Esophagus mucosa (tissue), 1 donor: ENCODE measurements at regions not wholly inside any gene's neighbourhood (a gene's known extent, or its start where the extent isn't known, plus 50 kb on each side); places are given as distances from the start of the nearest gene placed in this dataset.

Source experiments
- ATAC-seq: fragments of 200-7000 bp; cut with Tn5 transposase; one replicate; pipeline ENCODE4 v1.9.1; 2020
- donor health status: DM: yes; HTN: yes; CAD: no.

DNA sequence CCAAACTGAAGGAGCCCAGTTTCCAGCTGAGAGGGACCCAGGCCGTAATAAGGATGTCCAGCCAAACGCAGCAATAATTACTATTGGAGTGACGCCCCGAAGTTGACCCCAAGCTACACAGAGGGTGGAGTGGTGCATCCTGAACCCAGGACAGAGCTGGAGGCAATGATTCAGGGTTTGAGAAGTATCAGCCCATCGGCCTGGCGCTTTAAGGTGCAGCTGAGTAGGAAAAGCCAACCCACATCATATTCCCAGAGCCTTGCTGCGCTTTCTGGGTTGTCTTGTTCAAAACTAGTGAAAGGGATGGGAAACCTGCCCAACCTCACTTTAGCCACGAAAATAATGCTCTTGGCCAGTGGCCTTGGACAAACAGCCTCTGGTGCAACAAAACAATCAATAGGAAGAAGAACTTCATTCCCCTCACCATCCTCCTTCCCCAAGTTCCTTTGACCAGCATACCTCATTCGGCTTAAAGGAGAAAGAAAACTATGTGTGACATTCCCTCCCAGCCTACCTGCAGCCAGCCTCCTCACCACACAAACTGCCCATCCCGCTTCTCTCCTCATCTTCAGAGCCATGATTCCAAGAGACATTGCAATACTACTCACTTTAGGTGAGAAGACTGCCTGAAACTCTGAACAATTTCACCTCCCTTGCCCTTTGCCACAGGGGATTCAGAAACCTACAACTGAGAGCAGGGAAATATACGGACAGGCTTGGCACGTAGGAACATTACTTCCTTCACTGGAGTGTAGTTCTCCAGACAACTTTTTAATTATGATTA, 217.2 kb upstream of the MKLN1 start:
- ATAC-seq, result no peak

- peak; percentile 30 for ATAC-seq
Observed at GRCh38 chr7:131111081-131111576, 216.5 kb upstream of the MKLN1 start.

GRCh38 chr7:131111792-131112191, 215.9 kb upstream of the MKLN1 start:
- ATAC-seq, result no peak

DNA sequence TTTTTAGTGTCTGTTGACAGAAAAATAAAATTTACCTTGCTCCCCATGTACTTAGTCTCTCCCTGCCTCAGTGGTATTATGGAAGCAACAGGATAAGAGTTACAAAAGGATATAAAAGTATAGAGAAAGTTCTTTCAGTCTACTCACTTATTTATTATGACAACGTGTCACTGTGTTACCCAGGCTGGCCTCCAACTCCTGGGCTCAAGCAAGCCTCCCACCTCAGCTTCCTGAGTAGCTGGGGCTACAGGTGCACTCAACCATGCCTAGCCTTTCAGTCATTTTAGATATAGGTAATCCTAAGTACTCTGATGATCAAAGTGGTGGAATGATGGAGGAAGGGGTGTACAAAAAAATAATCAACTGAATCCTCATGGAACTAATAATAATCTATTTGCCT, 215.2 kb upstream of the MKLN1 start:
- no peak for ATAC-seq

GRCh38 chr7:131115340-131115739, 212.3 kb upstream of the MKLN1 start:
- ATAC-seq, result no peak

DNA sequence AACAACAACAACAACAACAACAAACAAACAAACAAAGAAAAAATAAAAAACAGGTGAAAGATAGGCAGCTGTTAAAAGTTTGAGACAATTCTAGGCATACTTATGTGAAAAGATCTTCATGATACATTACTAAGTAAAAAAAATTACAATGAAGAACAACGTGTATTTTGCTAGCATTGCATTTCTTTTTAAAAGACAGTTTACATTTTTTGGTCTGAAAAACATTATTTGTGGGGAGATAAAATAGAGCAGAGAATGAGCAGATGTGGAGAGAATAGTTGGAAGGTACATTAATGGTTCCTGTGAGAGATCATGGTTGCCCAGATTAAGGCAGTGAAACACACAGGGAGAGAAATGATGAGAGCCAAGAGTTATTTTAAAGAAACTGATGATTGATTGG, 210.2 kb upstream of the MKLN1 start:
- ATAC-seq, result no peak

DNA sequence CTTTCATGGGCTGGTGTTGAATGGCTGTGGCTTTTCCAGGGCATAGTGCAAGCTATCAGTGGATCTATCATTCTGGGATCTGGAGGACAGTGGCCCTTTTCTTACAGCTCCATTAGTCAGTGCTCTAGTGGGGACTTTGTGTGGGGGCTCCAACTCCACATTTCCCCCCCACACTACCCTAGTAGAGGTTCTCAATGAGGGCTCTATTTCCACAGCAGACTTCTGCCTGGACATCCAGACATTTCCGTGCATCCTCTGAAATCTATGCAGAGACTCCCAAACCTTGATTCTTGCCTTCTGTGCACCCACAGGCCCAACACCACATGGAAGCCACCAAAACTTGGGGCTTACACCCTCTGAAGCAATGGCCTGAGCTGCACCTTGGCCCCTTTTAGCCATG, 208.3 kb upstream of the MKLN1 start:
- ATAC-seq, result no peak

DNA sequence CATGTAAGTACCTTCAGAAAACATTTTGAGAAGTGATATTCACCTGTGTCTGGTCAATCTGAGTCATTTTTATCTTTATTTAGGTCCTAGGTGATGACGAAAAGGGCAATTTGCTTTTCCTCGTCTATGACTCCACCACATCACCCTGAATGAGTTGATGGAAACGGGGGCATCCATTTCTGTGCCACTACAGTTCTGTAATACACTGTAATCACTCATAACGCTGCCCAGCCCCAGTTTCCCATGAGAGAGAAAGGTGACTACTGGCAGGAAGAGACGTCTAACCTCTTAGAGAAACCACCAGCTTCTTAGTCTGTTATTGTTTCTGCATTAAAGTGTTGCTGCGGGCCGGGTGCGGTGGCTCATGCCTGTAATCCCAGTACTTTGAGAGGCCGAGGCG, 205.3 kb upstream of the MKLN1 start:
- ATAC-seq, result no peak

- peak; percentile 67 for ATAC-seq
Observed at GRCh38 chr7:131124001-131124629, 203.6 kb upstream of the MKLN1 start.

DNA sequence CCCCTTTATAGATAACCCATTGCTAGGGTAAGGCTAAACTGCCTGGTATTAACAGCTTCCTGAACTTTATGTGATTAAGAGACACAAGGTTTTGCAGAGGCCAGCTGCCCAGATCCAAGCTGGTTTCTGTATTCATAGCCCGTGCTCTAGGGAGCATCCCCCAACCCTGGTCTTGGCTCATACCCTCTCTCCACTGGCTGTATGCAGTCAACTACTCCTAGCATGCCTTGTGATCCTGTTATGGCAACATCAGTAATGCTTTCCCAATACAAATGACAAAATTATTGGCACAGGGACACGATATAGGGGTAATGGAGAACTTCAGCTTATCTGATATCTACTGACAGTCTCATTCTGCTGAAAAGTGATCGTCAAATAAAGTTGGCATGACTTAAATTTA, 202.8 kb upstream of the MKLN1 start:
- no peak for ATAC-seq

DNA sequence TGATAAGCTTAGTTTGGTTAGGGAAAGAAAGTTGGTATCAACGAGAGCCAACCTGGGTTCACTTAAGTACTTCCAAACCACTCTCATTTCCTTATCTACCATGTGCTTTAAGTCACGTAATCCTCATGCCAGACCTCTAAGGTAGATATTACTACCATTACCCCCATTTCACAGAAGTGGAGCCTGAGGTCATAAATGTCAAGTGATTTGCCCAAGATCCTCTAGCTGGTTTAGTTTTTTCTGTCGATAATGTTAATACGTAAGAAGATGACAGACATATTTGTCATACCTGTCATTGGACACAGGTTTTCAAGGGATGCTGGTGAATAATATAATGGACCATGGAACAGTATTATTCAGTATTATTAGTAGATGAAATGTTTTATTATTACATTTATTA, 197.4 kb upstream of the MKLN1 start:
- no peak for ATAC-seq

- no peak for ATAC-seq
Observed at GRCh38 chr7:131131012-131131745, 196.5 kb upstream of the MKLN1 start.

DNA sequence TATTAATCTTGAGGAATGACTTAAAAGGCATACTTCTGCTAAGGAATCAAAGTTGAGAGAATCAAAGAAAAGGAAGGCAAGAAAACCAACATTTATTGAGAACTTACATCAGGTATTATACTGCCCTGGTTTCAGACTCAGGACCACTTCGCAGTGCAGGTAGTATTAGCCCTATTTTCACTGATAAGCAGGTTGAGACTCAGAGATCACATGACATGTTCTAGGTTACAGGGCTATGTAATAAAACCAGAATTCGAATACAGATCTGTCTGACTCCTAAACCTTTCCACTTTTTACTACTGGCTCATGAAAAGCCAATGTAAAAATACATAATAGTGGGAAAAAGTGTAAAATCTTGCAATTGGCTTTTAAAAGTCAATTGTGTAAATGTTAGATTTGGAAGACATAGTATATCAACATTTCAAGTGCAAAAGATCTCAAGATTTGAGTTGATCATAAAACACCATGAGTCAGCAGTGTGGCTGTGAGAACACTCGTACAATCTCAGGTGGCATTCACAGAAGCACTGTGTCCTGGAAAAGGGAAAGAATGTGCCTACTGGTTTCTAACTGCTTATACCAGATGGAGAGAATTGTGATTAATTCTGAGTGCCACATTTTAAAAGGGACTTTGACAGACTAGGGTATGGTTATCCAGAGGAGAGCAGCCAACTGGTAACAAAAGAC, 195.8 kb upstream of the MKLN1 start:
- no peak for ATAC-seq

- ATAC-seq, result no peak
Observed at GRCh38 chr7:131139462-131139861, 188.2 kb upstream of the MKLN1 start.

GRCh38 chr7:131141443-131141967, 186.2 kb upstream of the MKLN1 start:
- no peak for ATAC-seq

DNA sequence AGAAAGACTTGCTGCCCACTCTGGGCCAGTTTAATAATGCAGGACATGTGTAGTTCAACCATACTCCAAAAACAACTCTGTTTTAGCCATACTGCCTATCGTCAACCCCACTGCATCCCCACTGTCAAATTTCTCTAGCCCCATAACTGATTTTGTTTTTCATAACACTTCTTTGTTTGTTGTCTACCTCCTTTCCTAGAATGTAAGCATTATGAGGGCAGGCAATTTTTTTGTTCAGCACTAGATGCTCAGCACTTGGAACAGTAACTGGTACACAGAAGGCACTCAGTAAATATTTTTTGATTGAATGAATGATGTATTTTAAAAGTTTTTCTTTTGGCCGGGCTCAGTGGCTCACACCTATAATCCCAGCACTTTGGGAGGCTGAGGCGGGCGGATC, 183.8 kb upstream of the MKLN1 start:
- no peak for ATAC-seq

- no peak for ATAC-seq
Observed at GRCh38 chr7:131145026-131145425, 182.7 kb upstream of the MKLN1 start.

DNA sequence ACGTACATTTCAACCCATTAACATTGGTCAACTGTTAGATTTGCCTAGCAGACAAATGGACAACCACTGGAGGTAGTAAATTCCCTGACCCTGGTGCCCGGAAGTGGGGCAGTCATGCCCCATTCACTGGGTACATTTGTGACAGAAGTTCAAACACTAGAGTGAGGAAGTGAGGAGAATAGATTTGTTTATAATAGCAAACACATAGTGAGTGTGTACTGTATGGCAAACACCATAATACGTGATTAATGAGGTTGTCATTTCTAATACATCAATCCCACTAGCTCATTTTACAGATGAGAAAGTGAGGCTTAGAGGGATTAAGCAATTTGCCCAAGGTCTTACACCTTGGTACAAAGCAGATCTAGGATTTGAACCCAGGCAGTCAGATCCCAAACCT, 181.9 kb upstream of the MKLN1 start:
- ATAC-seq, result no peak

GRCh38 chr7:131147604-131148003, 180.1 kb upstream of the MKLN1 start:
- no peak for ATAC-seq

- ATAC-seq, result no peak
Observed at GRCh38 chr7:131148258-131148657, 179.4 kb upstream of the MKLN1 start.

- ATAC-seq, result no peak
Observed at GRCh38 chr7:131148708-131149428, 178.8 kb upstream of the MKLN1 start.

DNA sequence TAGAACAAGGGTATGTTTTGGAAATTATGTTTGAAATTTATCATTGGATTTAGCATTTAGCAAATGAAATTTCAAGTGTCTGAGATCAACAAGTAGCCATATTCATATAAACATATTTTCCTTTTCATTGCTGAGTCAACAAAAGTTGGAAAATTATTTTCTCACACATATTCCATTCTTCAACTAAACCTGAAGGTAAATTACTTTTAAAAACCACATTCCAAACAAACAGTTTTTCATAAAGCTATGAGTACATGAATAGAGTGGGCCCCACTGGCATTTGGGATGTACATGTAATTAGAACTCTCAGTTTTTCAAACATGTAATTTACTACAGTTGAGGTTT, 178.3 kb upstream of the MKLN1 start:
- no peak for ATAC-seq
